Uterus (tissue), 2 donors: ENCODE measurements at regions not wholly inside any gene's neighbourhood (a gene's known extent, or its start where the extent isn't known, plus 50 kb on each side); places are given as distances from the start of the nearest gene placed in this dataset.

Experiments used
- POLR2A ChIP-seq, 2 donors: fragments of 450-650 bp; IDR thresholded peaks; one replicate each; pipeline ENCODE4 v1.6.1; 2016; ENCODE audit warnings: antibody characterized with exemption in 2 of 2, mild to moderate bottlenecking in 1 of 2, moderate library complexity in 1 of 2
- TF ChIP-seq, protein P1 (sequence below), 4 experiments: fragments of 200-600 bp in 2 of 4; fragments of 450-650 bp in 2 of 4; sonication (generic) in 2 of 4; IDR thresholded peaks; one replicate each; pipeline ENCODE4 v1.5.1; 2016 to 2019; ENCODE audit warnings: antibody characterized with exemption in 4 of 4, mild to moderate bottlenecking in 2 of 4, moderate library complexity in 1 of 4

DNA sequence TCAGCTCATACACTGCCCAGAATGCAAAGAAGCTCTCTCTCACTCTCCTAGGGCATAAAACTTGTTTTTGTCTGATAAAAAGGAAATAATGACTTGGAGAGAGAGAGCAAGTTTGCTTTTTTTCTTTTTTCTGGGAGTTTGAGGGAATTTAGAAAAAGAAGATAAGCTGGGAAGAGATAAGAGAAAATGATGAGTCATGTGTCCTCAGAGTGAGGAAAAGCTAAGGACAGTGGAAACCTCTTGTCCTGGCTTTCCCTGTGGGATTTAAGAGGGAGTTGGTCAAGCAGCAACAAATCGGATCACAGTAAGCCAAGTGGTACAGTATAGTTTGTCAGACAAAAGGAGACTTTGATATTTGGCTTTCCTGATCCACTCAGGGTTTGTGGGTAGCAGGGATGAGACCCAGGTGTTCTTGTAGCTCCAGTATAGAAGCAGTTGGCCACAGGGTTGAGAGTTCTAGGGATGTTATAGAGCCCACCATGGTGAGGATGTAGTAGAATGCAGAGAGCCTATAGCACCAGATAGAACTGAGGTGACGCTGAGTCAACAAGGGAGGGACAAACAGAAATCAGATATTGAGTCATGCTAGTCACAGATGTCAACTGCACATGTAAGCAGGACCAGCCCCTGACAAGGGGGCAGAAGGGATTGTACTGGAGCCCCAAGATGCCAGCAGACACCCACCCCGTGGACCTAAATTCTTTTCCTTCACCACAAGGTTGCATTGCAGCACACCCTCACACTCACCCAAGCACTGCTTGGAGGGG, 219.3 kb upstream of the TAC1 start:
- TF ChIP-seq, protein P1, sequence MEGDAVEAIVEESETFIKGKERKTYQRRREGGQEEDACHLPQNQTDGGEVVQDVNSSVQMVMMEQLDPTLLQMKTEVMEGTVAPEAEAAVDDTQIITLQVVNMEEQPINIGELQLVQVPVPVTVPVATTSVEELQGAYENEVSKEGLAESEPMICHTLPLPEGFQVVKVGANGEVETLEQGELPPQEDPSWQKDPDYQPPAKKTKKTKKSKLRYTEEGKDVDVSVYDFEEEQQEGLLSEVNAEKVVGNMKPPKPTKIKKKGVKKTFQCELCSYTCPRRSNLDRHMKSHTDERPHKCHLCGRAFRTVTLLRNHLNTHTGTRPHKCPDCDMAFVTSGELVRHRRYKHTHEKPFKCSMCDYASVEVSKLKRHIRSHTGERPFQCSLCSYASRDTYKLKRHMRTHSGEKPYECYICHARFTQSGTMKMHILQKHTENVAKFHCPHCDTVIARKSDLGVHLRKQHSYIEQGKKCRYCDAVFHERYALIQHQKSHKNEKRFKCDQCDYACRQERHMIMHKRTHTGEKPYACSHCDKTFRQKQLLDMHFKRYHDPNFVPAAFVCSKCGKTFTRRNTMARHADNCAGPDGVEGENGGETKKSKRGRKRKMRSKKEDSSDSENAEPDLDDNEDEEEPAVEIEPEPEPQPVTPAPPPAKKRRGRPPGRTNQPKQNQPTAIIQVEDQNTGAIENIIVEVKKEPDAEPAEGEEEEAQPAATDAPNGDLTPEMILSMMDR (IDR thresholded peaks at IDR 0.05): no peak
- TF ChIP-seq POLR2A (IDR thresholded peaks at IDR 0.05): no peak
